HG02571 (cell line): ENCODE measurements at regions not wholly inside any gene's neighbourhood (a gene's known extent, or its start where the extent isn't known, plus 50 kb on each side); places are given as distances from the start of the nearest gene placed in this dataset.

Experiments used
- ATAC-seq: cut with Tn5 transposase; IDR thresholded peaks from one replicate; pipeline ENCODE4 v1.9.1; 2021; ENCODE audit warnings: mild to moderate bottlenecking, moderate library complexity; ENCODE audit not compliant: unreplicated experiment

DNA sequence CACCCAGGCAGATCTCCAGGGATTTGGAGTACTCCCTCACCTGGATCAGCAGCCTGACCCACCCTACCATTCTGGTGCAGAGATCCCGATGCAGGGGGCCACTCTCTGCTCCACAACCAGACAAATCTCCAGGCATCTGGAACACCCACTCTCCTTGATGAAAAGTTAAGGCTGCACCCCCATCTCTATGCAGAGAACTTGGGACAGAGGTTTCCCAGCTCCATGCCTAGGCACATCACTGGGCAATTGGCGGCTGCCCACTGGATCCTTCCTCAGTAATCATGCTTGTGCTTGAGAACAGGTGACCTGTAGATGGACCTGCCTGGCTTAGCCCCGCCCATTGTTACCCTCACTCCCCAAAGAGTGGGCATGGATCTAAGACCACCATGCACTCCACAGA, 624.9 kb downstream of the CBLN2 start:
- no peak for ATAC-seq

DNA sequence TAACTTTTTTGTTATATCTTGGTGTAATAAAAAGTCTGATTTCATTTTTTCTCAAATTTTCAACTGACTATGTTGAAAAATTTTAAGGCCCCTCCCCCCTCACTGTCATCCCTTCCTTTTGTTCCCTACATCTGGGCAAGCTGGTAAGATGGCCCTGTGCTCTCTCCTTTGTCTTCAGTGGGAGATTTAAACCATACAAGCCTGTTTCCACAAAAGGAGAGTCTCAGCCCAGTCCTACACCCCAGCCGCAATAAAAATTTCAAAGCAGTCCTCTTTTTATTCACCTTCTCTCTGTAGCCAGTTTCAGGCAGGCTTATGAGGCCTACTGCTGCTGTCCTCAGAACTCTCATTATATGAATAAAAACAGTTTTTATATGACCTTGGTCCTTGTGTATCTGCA, 630.5 kb downstream of the CBLN2 start:
- no peak for ATAC-seq

DNA sequence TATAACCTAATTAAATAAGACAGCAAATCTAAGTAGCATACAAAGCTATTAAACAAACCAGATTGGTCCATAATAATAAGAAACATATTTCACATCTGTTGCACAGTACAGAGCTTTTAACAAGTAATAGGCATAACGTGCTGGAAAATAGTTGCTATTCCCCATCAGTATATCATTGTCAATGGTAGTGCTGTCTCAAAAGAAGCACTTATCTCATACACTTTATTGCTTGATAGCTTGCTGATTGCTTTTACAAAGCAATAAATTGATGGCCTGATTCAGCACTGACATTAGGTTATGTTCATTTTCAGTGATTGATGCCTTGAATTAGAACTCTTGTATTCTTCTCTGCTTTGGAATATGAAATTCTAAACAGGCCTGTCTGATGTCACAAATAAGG, 641.7 kb downstream of the CBLN2 start:
- no peak for ATAC-seq

DNA sequence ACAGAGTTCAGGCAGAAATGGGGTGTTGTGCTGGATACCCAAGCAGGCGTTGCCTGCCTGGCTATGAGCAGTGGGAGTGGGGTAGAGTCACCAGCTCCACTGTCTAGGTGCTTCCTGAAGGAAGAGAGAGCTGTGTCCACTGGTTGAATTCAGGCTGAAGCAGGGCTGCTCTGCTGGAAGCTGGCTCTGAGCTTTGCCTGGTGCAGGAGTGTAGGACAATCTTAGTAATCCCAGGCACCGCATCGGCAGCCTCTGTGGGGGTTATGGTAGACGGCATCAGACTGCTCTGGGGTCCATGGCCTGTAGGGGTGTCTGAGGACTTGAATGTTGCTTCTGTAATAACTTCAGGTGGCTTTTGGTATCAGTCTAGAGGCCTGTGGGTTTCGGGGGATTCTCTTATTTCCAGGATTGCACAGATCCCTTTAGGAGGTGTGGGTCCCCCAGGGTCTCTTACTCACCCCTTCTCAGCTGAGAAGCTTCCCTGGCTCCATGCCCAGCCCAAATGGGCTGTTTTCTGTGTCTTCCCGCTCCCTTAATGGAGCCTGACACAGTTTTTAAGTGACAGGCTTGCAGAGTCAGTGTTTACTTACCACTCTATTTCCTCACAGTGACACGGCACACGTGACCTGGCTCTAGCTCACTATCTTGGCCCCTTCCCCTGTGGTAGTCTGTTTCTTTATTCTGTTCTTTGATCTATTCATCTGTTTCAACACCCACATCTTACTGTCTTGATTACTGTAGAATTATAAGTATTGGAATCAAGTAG, 644.3 kb downstream of the CBLN2 start:
- ATAC-seq: no peak

DNA sequence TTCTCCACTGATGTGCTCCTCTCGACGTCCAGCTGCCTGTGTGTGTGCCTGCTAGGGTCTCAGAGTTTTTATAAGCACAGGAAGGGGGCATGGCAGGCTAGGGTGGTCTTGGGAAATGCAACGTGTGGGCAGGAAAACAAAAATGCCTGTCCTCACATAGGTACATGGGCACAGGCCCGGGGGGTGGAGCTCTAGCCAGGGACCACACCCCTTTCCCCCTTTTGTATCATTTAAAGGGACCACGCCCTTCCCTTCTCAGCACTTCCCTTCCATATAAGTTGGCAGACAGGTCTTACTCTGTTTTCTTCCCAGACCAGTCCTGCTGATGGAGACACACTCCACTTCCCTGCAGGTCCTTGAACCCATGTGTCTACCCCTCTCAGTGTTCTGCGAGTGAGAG, 645.0 kb downstream of the CBLN2 start:
- no peak for ATAC-seq

DNA sequence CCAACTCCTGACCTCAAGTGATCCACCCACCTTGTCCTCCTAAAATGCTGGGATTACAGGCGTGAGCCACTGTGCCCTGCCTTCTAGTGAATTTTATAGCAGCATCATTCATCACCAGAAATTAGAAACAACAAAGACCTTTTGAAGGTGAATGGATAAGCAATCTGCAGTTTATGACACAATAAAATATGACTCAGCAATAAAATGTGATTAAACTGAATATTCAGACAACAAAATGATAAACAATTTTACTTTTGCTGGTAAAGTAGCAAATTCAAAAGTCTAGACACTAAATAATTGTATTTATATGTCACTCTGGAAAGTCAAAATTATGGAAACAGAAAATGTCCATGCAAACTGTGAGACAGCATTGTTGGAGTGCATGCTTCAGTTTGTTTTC, 656.6 kb downstream of the CBLN2 start:
- no peak for ATAC-seq

DNA sequence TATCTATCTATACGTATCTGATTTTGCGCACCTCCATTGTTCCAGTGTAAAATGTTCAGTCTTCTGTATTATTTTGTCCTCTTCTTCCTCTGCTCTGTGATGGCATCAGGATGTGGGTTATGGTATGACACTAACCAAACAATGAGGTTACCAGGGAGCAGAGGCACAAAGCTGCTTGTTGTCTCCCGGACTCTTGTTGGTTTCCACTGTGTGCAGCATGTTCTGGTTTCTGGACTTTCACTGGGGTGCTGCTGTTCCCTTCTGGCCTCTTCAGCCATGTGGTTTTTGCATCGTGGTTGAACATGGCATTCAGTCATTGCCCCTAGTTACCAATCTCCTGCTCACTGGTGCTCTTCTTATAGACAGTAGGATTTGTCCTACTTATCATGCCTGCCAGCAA, 665.9 kb downstream of the CBLN2 start:
- ATAC-seq: no peak

DNA sequence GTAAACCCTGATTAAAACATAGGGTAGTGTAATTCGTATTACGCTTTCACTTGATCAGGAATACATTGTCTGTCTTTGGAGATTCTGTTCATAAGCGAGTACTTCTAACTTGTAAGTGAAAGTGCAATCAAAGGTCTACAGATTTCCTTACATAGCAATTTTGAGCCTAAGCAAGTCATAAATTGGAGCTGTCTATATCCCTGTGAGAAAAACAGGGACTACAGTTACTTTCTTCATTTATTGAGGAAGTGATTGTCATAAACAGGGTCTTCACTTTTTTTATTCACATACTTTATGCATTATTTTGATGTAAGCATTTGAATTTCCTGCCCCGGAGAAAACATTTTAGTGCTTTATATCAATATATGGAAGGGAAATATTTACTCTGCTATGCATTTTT, 670.4 kb downstream of the CBLN2 start:
- no peak for ATAC-seq

DNA sequence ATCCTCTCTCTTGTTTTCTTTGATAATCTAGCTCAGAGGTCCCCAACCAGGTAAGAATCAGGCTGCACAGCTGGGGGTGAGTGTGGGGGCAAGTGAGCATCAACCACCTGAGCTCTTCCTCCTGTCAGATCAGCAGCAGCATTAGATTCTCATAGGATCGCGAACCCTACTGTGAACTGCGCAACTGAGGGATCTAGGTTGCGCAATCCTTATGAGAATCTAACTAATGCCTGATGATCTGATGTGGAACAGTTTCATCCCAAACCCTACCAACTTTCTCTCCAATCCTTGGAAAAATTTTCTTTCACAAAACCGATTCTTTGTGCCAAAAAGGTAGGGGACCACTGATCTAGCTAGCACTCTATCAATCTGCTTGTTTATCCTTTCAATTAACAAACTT, 678.3 kb downstream of the CBLN2 start:
- no peak for ATAC-seq

DNA sequence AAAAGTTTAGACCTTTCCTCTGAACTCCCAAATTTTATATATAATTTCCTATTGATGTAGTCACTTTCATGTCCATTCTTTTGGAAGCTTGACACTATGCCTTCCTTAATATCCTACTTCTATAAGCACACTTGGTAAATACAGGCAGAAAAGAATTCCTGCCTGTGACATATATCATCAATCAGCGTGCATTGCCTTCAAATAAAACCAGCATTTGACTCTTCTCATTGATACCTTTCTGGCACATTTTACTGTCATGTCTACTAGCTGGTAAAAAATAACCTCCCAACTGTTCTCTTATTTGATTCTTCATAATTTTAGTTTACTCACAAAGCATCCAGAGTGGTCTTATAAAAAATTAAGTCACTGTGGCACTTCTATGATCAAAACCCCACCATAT, 693.5 kb downstream of the CBLN2 start:
- ATAC-seq: no peak

DNA sequence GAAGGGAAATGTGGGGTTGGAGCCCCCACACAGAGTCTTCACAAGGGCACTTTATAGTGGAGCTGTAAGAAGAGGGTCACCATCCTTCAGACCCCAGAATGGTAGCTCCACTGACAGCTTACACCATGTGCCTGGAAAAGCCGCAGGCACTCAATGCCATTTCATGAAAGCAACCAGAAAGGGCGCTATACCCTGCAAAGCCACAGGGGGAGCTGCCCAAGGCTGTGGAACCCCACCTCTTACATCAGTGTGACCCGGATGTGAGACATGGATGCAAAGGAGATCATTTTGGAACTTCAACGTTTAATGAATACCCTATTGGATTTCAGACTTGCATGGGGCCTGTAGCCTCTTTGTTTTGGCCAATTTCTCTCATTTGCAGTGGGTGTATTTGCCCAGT, 694.7 kb downstream of the CBLN2 start:
- ATAC-seq: no peak

DNA sequence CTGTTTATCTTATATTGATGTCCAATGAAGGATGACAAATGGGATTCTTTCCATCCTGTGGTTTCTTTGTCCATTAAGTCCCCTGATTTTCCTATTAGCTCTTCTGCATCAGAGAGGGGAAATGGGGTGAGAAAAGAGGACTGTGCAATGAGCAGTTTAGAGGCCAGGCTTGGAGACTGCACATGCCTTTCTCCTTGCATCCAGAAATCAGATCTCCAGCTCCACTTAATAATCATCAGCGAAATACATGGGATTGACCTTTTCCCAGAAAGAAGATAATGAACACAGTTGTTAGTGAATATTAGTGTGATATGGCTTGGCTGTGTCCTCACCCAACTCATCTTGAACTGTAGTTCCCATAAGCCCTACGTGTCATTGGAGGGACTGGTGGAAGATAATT, 697.4 kb downstream of the CBLN2 start:
- no peak for ATAC-seq

DNA sequence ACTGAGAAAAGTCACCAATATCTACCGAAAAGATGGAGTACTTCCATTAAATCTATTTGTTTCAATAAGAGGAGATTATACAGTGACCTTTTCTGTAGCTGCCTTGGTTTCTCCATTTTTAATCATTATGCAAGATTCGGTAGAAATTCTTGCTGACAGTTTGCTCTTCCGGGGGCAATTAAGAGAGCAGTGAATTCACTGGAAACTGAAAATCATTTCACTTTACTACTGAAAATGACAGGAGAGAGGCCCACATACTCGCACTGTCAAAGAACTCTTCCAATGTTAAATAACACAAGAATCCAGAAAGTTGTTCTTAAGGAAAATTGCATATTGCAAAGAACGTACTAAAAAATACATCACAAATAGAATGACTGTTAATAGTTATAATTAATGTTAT, 699.3 kb downstream of the CBLN2 start:
- ATAC-seq: no peak

DNA sequence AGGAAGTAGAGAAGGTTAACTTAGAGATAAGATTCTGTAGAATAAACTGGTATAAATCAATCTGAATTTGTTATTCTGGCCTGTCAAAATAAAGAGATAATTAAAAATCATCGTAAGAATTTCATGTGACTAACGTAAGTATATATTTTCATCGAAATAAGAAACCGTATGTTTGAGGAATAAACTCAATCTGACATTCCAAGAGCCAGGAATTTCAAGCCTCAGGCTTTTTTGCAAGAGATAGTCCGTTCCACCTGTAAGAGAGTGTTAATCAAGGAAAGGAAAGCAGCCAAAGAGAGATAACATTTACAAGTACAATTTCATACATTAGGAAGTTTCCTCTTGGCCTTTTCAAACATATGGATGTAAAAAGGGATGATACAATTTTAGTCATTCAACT, 701.5 kb downstream of the CBLN2 start:
- no peak for ATAC-seq

DNA sequence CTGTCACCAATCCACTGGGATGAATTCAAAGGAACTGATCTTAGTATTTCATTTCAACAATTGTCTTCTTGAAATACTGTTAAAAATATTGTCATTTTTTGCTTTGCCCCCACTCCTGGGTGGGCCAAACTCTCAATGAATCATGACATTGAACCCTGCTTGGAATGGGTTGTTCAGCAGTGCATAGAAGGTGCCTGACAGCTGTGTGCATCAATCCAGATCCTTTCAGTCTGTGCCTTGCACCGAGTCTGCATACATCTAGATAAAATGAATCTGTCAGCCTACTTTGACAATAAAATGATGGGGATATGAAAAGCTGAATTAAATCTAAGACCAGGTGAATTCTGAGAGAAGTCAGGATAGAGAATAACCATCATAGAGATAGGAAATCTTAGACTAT, 706.6 kb downstream of the CBLN2 start:
- ATAC-seq: no peak

DNA sequence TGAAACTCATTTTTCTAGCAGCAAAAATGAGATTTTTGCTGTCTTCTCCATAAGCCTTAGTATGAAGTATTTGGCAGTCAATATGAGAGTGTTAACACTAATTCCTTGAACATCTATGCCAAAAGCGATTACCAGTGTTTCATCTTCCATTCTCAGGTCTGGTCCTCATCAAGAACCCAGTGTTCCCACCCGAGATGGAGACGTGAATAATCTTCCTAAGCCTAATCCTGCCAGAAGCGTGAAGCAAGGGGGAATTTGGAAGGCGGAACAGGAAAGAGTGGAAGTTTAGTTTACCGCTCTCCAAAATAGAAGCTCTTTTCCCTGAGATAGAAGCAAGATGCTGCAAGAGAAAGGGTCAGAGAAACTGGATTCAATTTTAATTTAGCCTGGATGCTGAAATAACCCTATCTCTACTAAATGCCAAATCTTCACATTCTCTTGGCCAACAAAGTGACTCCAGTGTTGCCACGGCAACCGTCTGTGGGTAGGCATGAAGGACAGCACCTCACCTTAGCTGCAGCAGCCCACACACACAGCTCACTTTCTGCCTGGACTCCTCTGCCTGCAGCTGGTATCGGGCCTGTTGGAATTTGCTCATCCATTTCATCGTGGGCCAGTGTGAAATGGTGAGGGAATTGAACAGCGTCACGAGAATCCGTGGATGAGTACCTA, 711.1 kb downstream of the CBLN2 start:
- ATAC-seq: no peak

DNA sequence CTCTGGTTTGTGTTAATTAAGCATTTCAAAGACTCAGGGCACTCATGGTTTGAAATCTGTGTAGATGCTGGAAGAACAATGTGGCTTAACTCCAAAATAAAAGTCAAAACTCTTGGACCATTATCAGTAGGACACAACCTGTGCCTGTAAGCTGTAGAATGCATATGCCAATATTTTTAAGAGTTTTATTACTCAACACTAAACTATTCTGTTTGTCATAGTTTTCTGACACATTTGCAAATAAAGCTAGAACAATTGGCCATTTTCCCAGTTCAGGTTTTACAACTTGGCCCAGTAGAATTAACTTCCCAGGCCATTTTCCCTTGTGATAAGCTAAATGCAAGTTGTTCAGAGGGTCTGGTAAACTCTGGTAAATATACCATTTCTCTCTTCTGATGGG, 713.1 kb downstream of the CBLN2 start:
- no peak for ATAC-seq

DNA sequence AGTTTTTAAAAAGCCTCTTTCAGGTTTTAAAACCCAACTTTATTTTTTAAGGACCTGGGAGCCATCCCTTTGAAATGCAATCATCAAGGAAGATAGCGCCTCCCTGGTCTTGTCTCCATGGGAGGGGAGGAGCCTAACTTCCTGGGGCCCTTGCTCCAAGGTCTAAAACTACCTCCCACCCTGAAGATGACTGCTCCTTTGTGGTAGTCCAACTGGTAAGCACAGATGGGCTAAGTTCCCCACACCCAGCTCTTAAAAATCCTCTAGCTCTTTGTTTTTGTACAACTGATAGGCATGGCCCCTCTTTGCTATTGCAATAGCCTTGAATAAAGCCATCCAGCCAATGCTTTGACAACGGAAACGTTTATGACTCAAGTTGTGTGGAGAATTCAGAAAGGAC, 716.8 kb downstream of the CBLN2 start:
- no peak for ATAC-seq

DNA sequence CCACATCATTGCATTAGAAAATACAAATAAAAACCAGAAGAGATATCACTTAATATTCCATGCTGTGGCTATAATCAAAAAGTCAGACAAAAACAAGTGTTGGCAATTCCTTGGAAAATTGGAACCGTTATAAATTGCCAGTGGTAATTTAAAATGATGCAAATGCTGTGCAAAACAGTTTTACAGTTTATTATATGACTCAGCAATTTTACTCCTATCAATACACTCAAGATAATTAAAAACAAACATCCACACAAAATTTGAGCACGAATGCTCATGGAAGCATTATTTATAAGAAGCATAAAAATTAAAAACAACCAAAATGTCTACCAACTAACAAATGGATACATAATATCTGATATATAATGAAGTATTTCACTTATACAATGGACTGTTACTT, 728.8 kb downstream of the CBLN2 start:
- no peak for ATAC-seq

DNA sequence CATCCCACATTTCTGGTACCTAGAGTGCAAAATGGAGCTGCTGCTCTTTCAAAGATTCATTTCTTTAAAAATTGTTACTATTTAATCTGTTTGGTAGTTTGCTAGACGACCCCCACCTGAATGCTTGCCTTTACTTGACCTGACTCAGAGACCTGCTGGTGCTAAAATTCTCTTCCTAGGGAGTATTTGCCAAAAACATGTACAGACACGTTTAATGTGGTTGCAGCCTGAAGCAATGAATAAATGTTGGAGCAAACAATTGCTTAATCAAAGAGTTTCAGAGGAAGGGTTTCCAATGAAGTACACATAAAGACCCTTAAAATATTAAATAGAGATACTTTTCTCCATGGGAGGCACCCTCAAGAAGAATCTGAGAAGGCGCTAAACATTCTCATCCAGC, 734.4 kb downstream of the CBLN2 start:
- no peak for ATAC-seq

DNA sequence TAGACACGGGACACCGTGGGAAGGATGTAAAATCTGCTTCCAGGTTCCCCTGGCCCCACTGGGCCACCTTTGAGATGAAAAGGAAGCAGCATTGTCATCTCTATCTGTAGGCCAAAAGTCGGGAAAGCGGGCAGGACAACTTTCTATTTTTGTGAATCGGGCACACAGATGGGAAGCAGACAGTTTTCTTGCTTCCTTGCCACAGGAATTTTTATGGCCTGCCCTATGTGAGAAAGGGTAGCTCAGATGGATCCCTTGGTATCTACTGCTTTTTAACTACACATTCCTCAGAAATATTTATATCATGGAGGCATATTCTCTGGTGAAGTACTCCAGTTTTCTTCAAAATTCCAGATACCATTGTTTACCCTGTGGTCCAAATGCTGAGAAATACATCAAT, 735.5 kb downstream of the CBLN2 start:
- ATAC-seq: no peak

DNA sequence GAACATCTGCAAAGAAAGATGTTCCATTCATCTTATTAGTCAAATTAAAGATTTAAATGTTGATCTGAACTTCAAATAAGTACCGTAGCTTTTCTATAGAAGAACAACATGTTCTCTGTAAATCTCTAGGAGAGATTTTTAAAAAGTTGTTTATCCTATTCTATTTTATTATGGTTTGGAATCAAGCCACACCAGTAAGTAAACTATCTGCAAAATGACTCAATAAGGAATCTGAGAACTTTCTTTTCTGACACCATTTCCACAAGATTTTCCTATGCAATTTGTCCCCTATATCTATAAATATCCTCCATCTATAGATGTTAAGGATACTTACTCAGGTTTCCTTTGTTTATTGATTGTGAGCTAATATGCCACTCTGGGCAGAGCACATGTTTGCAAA, 736.6 kb downstream of the CBLN2 start:
- no peak for ATAC-seq
